Gastrocnemius medialis (tissue), 4 donors: ENCODE measurements at regions not wholly inside any gene's neighbourhood (a gene's known extent, or its start where the extent isn't known, plus 50 kb on each side); places are given as distances from the start of the nearest gene placed in this dataset.

Experiments used
- CTCF ChIP-seq, 5 experiments: fragments of 450-650 bp in 3 of 5; fragments of 200-600 bp in 2 of 5; sonication (generic) in 2 of 5; IDR thresholded peaks in 4 of 5; conservative IDR thresholded peaks in 1 of 5; 1 replicate in 4 of 5; 2 replicates in 1 of 5; pipeline ENCODE4 v1.5.1; 2016 to 2019; ENCODE audit warnings: antibody characterized with exemption in 5 of 5, mild to moderate bottlenecking in 3 of 5, moderate library complexity in 3 of 5
- POLR2A ChIP-seq, 2 donors: fragments of 450-650 bp; IDR thresholded peaks; one replicate each; pipeline ENCODE4 v1.6.1; 2017; ENCODE audit warnings: antibody characterized with exemption in 2 of 2, mild to moderate bottlenecking in 2 of 2, moderate library complexity in 2 of 2

GRCh38 chr6:124901084-124901483 is 61.2 kb upstream of the RNF217 start:
- TF ChIP-seq CTCF (IDR thresholded peaks at IDR 0.05 in 4 of 5, conservative IDR thresholded peaks at IDR 0.05 in 1 of 5) = no peak
- TF ChIP-seq POLR2A (IDR thresholded peaks at IDR 0.05) = no peak
